PC-9 (cell line): ENCODE measurements at regions not wholly inside any gene's neighbourhood (a gene's known extent, or its start where the extent isn't known, plus 50 kb on each side); places are given as distances from the start of the nearest gene placed in this dataset.

Experiments
- EZH2 ChIP-seq: fragments of 200-600 bp; sonication (generic); IDR thresholded peaks from 2 replicates; pipeline ENCODE4 v1.8.0; 2017; ENCODE audit warnings: antibody characterized with exemption, low read depth
- TF ChIP-seq, protein P1 (sequence below): fragments of 200-600 bp; sonication (generic); conservative IDR thresholded peaks from 2 replicates; pipeline ENCODE4 v1.6.1; 2017; ENCODE audit warnings: mixed run types, antibody characterized with exemption, mild to moderate bottlenecking, moderate library complexity

DNA sequence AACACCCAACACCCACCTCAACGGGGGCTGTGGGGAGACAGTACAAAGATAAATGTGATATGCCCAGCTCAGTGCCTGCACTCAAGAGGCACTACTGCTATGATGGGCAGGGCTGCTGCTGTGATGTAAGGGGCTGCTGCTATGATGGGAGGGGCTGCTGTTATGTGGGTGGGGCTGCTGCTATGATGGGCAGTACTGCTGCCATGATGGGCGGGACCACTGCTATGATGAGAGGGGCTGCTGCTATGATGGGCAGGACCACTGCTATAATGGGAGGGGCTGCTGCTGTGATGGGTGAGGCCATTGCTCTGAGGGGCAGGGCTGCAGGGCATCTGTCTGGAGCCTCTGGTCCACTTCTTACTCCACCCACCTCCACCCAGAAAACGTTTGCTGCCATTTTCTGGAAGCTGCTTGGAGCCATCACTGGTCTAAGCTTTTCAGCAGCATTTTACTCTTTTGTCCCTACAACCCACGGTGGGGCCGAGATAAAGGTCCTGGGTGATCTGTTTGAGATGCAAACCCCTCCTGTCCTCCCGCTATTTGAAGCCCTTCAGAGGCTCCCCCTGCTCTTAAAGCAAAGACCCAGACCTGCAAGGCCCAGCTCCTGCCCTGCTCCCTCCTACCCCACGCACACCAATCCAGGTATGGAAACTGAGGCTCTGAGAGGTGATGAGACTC, 656.9 kb downstream of the PTPRU start:
- TF ChIP-seq, protein P1, sequence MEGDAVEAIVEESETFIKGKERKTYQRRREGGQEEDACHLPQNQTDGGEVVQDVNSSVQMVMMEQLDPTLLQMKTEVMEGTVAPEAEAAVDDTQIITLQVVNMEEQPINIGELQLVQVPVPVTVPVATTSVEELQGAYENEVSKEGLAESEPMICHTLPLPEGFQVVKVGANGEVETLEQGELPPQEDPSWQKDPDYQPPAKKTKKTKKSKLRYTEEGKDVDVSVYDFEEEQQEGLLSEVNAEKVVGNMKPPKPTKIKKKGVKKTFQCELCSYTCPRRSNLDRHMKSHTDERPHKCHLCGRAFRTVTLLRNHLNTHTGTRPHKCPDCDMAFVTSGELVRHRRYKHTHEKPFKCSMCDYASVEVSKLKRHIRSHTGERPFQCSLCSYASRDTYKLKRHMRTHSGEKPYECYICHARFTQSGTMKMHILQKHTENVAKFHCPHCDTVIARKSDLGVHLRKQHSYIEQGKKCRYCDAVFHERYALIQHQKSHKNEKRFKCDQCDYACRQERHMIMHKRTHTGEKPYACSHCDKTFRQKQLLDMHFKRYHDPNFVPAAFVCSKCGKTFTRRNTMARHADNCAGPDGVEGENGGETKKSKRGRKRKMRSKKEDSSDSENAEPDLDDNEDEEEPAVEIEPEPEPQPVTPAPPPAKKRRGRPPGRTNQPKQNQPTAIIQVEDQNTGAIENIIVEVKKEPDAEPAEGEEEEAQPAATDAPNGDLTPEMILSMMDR: no peak
- TF ChIP-seq EZH2: no peak
